ENCODE measurements at regions not wholly inside any gene's neighbourhood (a gene's known extent, or its start where the extent isn't known, plus 50 kb on each side); places are given as distances from the start of the nearest gene placed in this dataset.
"Not testable (repeated sequence)": the region's sequence is repeated elsewhere in the genome, so short reads cannot be mapped to it uniquely, and the experiment has no call there.

DNA sequence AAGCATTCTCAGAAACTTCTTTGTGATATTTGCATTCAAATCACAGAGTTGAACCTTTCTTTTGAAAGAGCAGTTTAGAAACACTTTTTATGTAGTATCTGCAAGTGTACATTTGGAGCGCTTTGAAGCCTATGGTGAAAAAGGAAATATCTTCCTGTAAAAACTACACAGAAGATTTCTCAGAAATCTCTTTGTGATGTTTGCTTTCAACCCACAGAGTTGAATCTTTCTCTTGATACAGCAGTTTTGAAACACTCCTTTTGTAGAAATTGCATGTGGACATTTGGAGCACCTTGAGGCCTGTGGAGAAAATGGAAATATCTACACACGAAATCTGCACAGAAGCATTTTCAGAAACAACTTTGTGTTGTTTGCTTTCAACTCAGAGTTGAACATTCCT, 612.3 kb upstream of the ZNF337 start:
- H4K20me1 ChIP-seq (ENCODE audit: insufficient read depth, low read length): no peaks in the 10 kb centered on the region
- no peaks in the 10 kb centered on the region for H3K36me3 ChIP-seq (ENCODE audit: insufficient read depth, low read length)
- Mint-ChIP-seq H3K9me3 (ENCODE audit: unreplicated experiment) (peaks cover 14% of the 10 kb centered on the region), H3K27ac (ENCODE audit: unreplicated experiment) (no peak overlapping the region), H3K4me1 (ENCODE audit: low read depth, unreplicated experiment) (no peaks in the 10 kb centered on the region), H3K27me3 (ENCODE audit: low read depth, unreplicated experiment) (no peaks in the 10 kb centered on the region), H3K36me3 (ENCODE audit: low read depth, unreplicated experiment) (peaks cover 2% of the 10 kb centered on the region), H3K4me3 (ENCODE audit: unreplicated experiment) (no peak overlapping the region)
- no peak overlapping the region for H3K27ac ChIP-seq (ENCODE audit: low read depth, low read length)
- no peak for DNase-seq (ENCODE audit: low read depth)
- H3K4me2 ChIP-seq (ENCODE audit: low read length): no peak overlapping the region
- H3K4me1 ChIP-seq (ENCODE audit: insufficient read depth, low read length): no peaks in the 10 kb centered on the region
- H3K79me2 ChIP-seq (ENCODE audit: insufficient read depth, low read length): no peaks in the 10 kb centered on the region
- no peak for TF ChIP-seq EZH2 (IDR thresholded peaks at IDR 0.05; ENCODE audit: insufficient read depth, low read length)
- TF ChIP-seq, protein P1, sequence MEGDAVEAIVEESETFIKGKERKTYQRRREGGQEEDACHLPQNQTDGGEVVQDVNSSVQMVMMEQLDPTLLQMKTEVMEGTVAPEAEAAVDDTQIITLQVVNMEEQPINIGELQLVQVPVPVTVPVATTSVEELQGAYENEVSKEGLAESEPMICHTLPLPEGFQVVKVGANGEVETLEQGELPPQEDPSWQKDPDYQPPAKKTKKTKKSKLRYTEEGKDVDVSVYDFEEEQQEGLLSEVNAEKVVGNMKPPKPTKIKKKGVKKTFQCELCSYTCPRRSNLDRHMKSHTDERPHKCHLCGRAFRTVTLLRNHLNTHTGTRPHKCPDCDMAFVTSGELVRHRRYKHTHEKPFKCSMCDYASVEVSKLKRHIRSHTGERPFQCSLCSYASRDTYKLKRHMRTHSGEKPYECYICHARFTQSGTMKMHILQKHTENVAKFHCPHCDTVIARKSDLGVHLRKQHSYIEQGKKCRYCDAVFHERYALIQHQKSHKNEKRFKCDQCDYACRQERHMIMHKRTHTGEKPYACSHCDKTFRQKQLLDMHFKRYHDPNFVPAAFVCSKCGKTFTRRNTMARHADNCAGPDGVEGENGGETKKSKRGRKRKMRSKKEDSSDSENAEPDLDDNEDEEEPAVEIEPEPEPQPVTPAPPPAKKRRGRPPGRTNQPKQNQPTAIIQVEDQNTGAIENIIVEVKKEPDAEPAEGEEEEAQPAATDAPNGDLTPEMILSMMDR (IDR thresholded peaks at IDR 0.05; ENCODE audit: insufficient read depth, low read depth, low read length): no peak
- FAIRE-seq: no peak
- H3K27me3 ChIP-seq (ENCODE audit: insufficient read depth, low read length): no peaks in the 10 kb centered on the region
- no peak overlapping the region for H3K4me3 ChIP-seq (ENCODE audit: insufficient read depth, low read depth, low read length)
- H3K9me3 ChIP-seq (ENCODE audit: insufficient read depth, low read depth, low read length): no peaks in the 10 kb centered on the region
- H2AFZ ChIP-seq (ENCODE audit: low read depth, low read length): no peak overlapping the region
- H3K9ac ChIP-seq (ENCODE audit: low read length): no peak overlapping the region

DNA sequence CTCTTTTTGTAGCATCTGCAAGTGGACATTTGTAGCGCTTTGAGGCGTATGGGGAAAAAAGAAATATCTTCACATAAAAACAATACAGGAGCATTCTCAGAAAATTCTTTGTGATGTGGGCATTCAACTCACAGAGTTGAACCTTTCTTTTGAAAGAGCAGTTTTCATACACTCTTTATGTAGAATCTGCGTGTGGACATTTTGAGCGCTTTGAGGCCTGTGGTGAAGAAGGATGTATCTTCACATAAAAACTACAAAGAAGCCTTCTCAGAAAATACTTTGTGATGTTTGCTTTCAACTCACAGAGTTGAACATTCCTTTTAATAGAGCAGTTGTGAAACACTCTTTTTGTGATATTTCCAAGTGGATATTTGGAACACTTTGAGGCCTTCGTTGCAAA, 598.4 kb upstream of the ZNF337 start:
- DNase-seq (ENCODE audit: low read depth) (no peak), FAIRE-seq (no peak)
- no peak overlapping the region for H3K4me2 ChIP-seq (ENCODE audit: low read length)
- H3K36me3 ChIP-seq (ENCODE audit: insufficient read depth, low read length): no peaks in the 10 kb centered on the region
- H3K4me3 Mint-ChIP-seq (ENCODE audit: unreplicated experiment): no peak overlapping the region
- H3K9me3 Mint-ChIP-seq (ENCODE audit: unreplicated experiment): peaks cover 21% of the 10 kb centered on the region
- no peak overlapping the region for H3K4me3 ChIP-seq (ENCODE audit: insufficient read depth, low read depth, low read length)
- H3K9ac ChIP-seq (ENCODE audit: low read length): no peak overlapping the region
- H3K4me1 ChIP-seq (ENCODE audit: insufficient read depth, low read length): no peaks in the 10 kb centered on the region
- H3K27ac Mint-ChIP-seq (ENCODE audit: unreplicated experiment): no peak overlapping the region
- no peaks in the 10 kb centered on the region for H3K36me3 Mint-ChIP-seq (ENCODE audit: low read depth, unreplicated experiment)
- H3K27ac ChIP-seq (ENCODE audit: low read depth, low read length): no peak overlapping the region
- no peaks in the 10 kb centered on the region for H3K79me2 ChIP-seq (ENCODE audit: insufficient read depth, low read length)
- H4K20me1 ChIP-seq (ENCODE audit: insufficient read depth, low read length): no peaks in the 10 kb centered on the region
- TF ChIP-seq EZH2 (IDR thresholded peaks at IDR 0.05; ENCODE audit: insufficient read depth, low read length): no peak
- TF ChIP-seq, protein P1 (IDR thresholded peaks at IDR 0.05; ENCODE audit: insufficient read depth, low read depth, low read length): no peak
- H3K9me3 ChIP-seq (ENCODE audit: insufficient read depth, low read depth, low read length): no peaks in the 10 kb centered on the region
- no peak overlapping the region for H2AFZ ChIP-seq (ENCODE audit: low read depth, low read length)
- H3K4me1 Mint-ChIP-seq (ENCODE audit: low read depth, unreplicated experiment): no peaks in the 10 kb centered on the region
- no peaks in the 10 kb centered on the region for H3K27me3 Mint-ChIP-seq (ENCODE audit: low read depth, unreplicated experiment)
- no peaks in the 10 kb centered on the region for H3K27me3 ChIP-seq (ENCODE audit: insufficient read depth, low read length)

DNA sequence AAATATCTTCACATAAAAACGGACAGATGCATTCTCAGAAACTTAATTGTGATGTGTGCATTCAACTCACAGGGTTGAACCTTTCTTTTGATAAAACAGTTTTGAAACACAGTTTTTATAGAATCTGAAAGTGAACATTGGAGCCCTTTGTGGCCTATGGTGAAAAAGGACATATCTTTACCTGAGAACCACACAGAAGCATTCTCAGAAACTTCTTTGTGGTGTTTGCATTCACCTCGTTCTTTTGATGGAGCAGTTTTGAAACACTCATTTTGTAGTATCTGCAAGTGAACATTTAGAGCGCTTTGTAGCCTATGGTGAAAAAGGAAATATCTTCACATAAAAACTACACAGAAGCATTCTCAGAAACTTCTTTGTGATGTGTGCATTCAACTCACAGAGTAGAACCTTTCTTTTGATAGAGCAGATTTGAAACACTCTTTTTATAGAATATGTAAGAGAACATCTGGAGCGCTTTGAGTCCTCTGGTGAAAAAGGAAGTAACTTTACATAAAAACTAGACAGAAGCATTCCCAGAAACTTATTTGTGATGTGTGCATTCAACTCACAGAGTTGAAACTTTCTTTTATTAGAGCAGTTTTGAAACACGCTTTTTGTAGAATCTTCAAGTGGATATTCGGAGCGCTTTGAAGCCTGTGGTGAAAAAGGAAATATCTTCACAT, 591.9 kb upstream of the ZNF337 start:
- peaks cover 10% of the 10 kb centered on the region for H3K9me3 Mint-ChIP-seq (ENCODE audit: unreplicated experiment)
- not testable (repeated sequence) for H3K4me3 ChIP-seq (ENCODE audit: insufficient read depth, low read depth, low read length); H3K27ac Mint-ChIP-seq (ENCODE audit: unreplicated experiment); H3K4me1 Mint-ChIP-seq (ENCODE audit: low read depth, unreplicated experiment); H3K4me1 ChIP-seq (ENCODE audit: insufficient read depth, low read length); H3K4me3 Mint-ChIP-seq (ENCODE audit: unreplicated experiment); H3K36me3 Mint-ChIP-seq (ENCODE audit: low read depth, unreplicated experiment); H3K79me2 ChIP-seq (ENCODE audit: insufficient read depth, low read length); H4K20me1 ChIP-seq (ENCODE audit: insufficient read depth, low read length); H3K27me3 ChIP-seq (ENCODE audit: insufficient read depth, low read length); H3K9me3 ChIP-seq (ENCODE audit: insufficient read depth, low read depth, low read length); FAIRE-seq; DNase-seq (ENCODE audit: low read depth); H3K36me3 ChIP-seq (ENCODE audit: insufficient read depth, low read length); H3K9ac ChIP-seq (ENCODE audit: low read length); H3K27me3 Mint-ChIP-seq (ENCODE audit: low read depth, unreplicated experiment); H3K27ac ChIP-seq (ENCODE audit: low read depth, low read length); H2AFZ ChIP-seq (ENCODE audit: low read depth, low read length); H3K4me2 ChIP-seq (ENCODE audit: low read length)
